ENCODE measurements at regions not wholly inside any gene's neighbourhood (a gene's known extent, or its start where the extent isn't known, plus 50 kb on each side); places are given as distances from the start of the nearest gene placed in this dataset. TPM values are rescaled to one million over a fixed set of nuclear protein-coding genes. Genes with fewer than 3 reads are reported as not detected.
"Not testable (repeated sequence)": the region's sequence is repeated elsewhere in the genome, so short reads cannot be mapped to it uniquely, and the experiment has no call there.

GRCh38 chr10:131042015-131042414 lies 269.5 kb downstream of the TCERG1L start:
- H3K9ac ChIP-seq (ENCODE audit: low read depth, low read length); ATAC-seq (ENCODE audit: low read depth); CTCF ChIA-PET; H3K4ac ChIP-seq (ENCODE audit: low read depth, low read length); H3K4me1 ChIP-seq (ENCODE audit: control insufficient read depth, insufficient read depth, low read length); POLR2A ChIA-PET (ENCODE audit: unreplicated experiment); H3K9me1 ChIP-seq (ENCODE audit: insufficient read depth, low read length); H2BK5ac ChIP-seq (ENCODE audit: low read depth, low read length, poor library complexity, severe bottlenecking); H2BK120ac ChIP-seq (ENCODE audit: low read depth, low read length); H3K27ac ChIP-seq (ENCODE audit: insufficient read depth, low read length); H2AK9ac ChIP-seq (replicated peaks; ENCODE audit: low read depth, low read length, poor library complexity); H2AK5ac ChIP-seq (ENCODE audit: low read depth, low read length); DNase-seq; H4K20me1 ChIP-seq (ENCODE audit: insufficient read depth, low read length); H3K4me3 ChIP-seq (ENCODE audit: insufficient read depth, low read depth, low read length); H2BK15ac ChIP-seq (ENCODE audit: low read depth, low read length); intact Hi-C loops (cut with micrococcal nuclease); H3K79me1 ChIP-seq (ENCODE audit: low read depth in 1 of 2, low read length in 2 of 2); H3K18ac ChIP-seq (ENCODE audit: low read depth, low read length); H4K91ac ChIP-seq (ENCODE audit: insufficient read depth, low read depth, low read length); H3K23ac ChIP-seq (ENCODE audit: low read depth, low read length); H3K14ac ChIP-seq (replicated peaks; ENCODE audit: low read depth, low read length); H4K8ac ChIP-seq (ENCODE audit: low read depth in 2 of 2, low read length in 2 of 2); H4K5ac ChIP-seq (ENCODE audit: low read depth, low read length); in situ Hi-C loops (cut with MboI; ENCODE audit: low sequenced_read_pairs); H3K56ac ChIP-seq (ENCODE audit: extremely low read depth, insufficient read depth, low read length); dilution Hi-C loops (cut with HindIII; ENCODE audit: low sequenced_read_pairs, unreplicated experiment); BruUV-seq (replicated peaks); H3K27me3 ChIP-seq (ENCODE audit: control insufficient read depth, insufficient read depth, low read length); H3K36me3 ChIP-seq (ENCODE audit: control insufficient read depth, insufficient read depth, low read length); H2BK20ac ChIP-seq (ENCODE audit: low read depth, low read length); H3K4me2 ChIP-seq (ENCODE audit: low read depth, low read length); H2AFZ ChIP-seq (replicated peaks; ENCODE audit: low read length, poor library complexity): not testable (repeated sequence)
- 100% methylated on average over 1 of the region's 6 CpGs; no CpG with 5 or more reads in 1 of the 2 experiments for WGBS, 2 experiments (ENCODE audit: extremely low coverage in 2 of 2, insufficient read length in 1 of 2)
- peaks cover 25% of the 10 kb centered on the region for H3K9me3 ChIP-seq (ENCODE audit: control insufficient read depth, insufficient read depth, low read length)

Small RNA genes lying in the stretch of these regions (microRNA-seq; reads per million reads assigned to microRNA genes)
- gene MIR378C (ENCODE audit: insufficient read depth in 1 of 2, insufficient read length in 1 of 2, unreplicated experiment in 1 of 2) (0 reads per million in 2 experiments), gene RF00019 (ENCODE audit: insufficient read depth, insufficient read length) (not detected)

Small RNA genes lying in the stretch of these regions (small RNA-seq; reads per million reads assigned to genes)
- 0 reads per million in 5 experiments for gene MIR378C
- gene RF00019, result 0 reads per million in 5 experiments
